ENCODE measurements at regions not wholly inside any gene's neighbourhood (a gene's known extent, or its start where the extent isn't known, plus 50 kb on each side); places are given as distances from the start of the nearest gene placed in this dataset.

- FAIRE-seq (no peak), ATAC-seq (no peak), DNase-seq (ENCODE audit: low read depth, low spot score) (no peak)
- Histone ChIP-seq H2AFZ (ENCODE audit: control insufficient read depth, low read depth, low read length) (no peak overlapping the region), H3K4me3 (no peak overlapping the region), H3K9me3 (replicated peaks; ENCODE audit: control insufficient read depth, insufficient read depth, low read length) (no peaks in the 10 kb centered on the region), H3K27ac (ENCODE audit: control insufficient read depth, insufficient read depth) (no peak overlapping the region), H3K79me2 (ENCODE audit: control insufficient read depth, insufficient read depth, low read length) (no peaks in the 10 kb centered on the region), H3K4me2 (ENCODE audit: control insufficient read depth, insufficient read depth) (no peak overlapping the region), H4K20me1 (ENCODE audit: control insufficient read depth, insufficient read depth) (no peaks in the 10 kb centered on the region), H3K4me1 (ENCODE audit: control insufficient read depth, insufficient read depth, low read length) (no peaks in the 10 kb centered on the region), H3K27me3 (replicated peaks in 1 of 2; ENCODE audit: control insufficient read depth in 2 of 2, insufficient read depth in 2 of 2, low read length in 1 of 2) (peaks cover 1 to 3% of the 10 kb centered on the region in 2 experiments), H3K36me3 (ENCODE audit: control insufficient read depth in 2 of 2, insufficient read depth in 2 of 2, low read length in 1 of 2) (no peaks in the 10 kb centered on the region), H3K9ac (ENCODE audit: control insufficient read depth, insufficient read depth, low read length) (no peak overlapping the region)
- BruUV-seq (replicated peaks): no TSS peak
- ChIA-PET SMC1A (ENCODE audit: uncharacterized antibody, unreplicated experiment) (no interaction called here), CTCF (no interaction called here), RAD21 (ENCODE audit: unreplicated experiment) (no interaction called here), POLR2A (no interaction called here)
- 33% methylated on average over 3 of the region's 3 CpGs for WGBS (ENCODE audit: insufficient coverage, insufficient replicate concordance, low lambda C conversion rate, missing lambda C conversion rate)
- in situ Hi-C loops (cut with MboI): no loop called here
- intact Hi-C loops (cut with micrococcal nuclease; ENCODE audit: unreplicated experiment): no loop called here
- TF ChIP-seq NFXL1 (IDR thresholded peaks at IDR 0.05; ENCODE audit: borderline replicate concordance) (no peak), KLF5 (IDR thresholded peaks at IDR 0.05; ENCODE audit: partially characterized antibody) (no peak), ZNF207 (IDR thresholded peaks at IDR 0.05; ENCODE audit: borderline replicate concordance) (no peak), SIX5 (IDR thresholded peaks at IDR 0.05; ENCODE audit: low read depth, low read length, severe bottlenecking) (no peak), POLR2AphosphoS5 (IDR thresholded peaks at IDR 0.05; ENCODE audit: low read length) (no peak), ESRRA (IDR thresholded peaks at IDR 0.05; ENCODE audit: low read length) (no peak), IRF5 (IDR thresholded peaks at IDR 0.05; ENCODE audit: borderline replicate concordance) (no peak), PKNOX1 (IDR thresholded peaks at IDR 0.05) (no peak), ZNF384 (IDR thresholded peaks at IDR 0.05; ENCODE audit: borderline replicate concordance, low read depth, low read length) (no peak), BHLHE40 (IDR thresholded peaks at IDR 0.05; ENCODE audit: borderline replicate concordance in 1 of 2, low read depth in 2 of 2, low read length in 1 of 2) (no peak), BACH1 (IDR thresholded peaks at IDR 0.05; ENCODE audit: borderline replicate concordance) (no peak), USF2 (IDR thresholded peaks at IDR 0.05; ENCODE audit: borderline replicate concordance, low read depth, low read length) (no peak), ATF3 (IDR thresholded peaks at IDR 0.05; ENCODE audit: borderline replicate concordance, extremely low read depth, low read depth, low read length) (no peak), TARDBP (IDR thresholded peaks at IDR 0.05; ENCODE audit: borderline replicate concordance) (no peak), SP1 (IDR thresholded peaks at IDR 0.05; ENCODE audit: low read depth, low read length) (no peak), ATF2 (IDR thresholded peaks at IDR 0.05; ENCODE audit: low read length) (no peak), CBFB (IDR thresholded peaks at IDR 0.05; ENCODE audit: low read depth) (no peak), FOS (IDR thresholded peaks at IDR 0.05; ENCODE audit: borderline replicate concordance, extremely low read depth, insufficient read length) (no peak), CHD1 (IDR thresholded peaks at IDR 0.05; ENCODE audit: low read depth, low read length) (no peak), NBN (IDR thresholded peaks at IDR 0.05) (no peak)
Observed at GRCh38 chr2:97355176-97355575, 234.5 kb downstream of the ANKRD36B start.
